ENCODE measurements at regions not wholly inside any gene's neighbourhood (a gene's known extent, or its start where the extent isn't known, plus 50 kb on each side); places are given as distances from the start of the nearest gene placed in this dataset.

DNA sequence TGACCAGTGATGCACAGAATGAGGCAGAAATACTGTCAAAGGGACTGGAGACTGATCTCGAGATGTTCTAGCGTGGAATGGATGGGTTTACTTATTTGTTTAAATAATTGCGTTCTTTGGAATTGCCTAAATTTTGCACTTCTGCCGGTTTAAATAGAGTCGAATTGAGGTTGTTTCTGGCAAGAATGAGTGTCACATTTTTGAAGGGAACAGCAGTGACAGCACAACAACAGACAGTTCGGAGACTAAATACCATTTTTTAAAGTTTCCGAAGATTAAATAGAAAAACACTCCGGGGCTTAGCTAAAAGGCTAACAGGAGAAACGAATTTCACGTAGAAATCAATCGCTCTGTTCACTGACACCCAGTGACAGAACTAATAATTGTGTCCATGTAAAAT lies 969.2 kb upstream of the RBFOX1 start:
- Mint-ChIP-seq H3K9me3 (peaks cover under 1% of the 10 kb centered on the region), H3K36me3 (no peaks in the 10 kb centered on the region), H3K27ac (no peak overlapping the region), H3K4me3 (no peak overlapping the region), H3K27me3 (ENCODE audit: low read depth) (no peaks in the 10 kb centered on the region), H3K4me1 (no peaks in the 10 kb centered on the region)
- TF ChIP-seq, protein P1, sequence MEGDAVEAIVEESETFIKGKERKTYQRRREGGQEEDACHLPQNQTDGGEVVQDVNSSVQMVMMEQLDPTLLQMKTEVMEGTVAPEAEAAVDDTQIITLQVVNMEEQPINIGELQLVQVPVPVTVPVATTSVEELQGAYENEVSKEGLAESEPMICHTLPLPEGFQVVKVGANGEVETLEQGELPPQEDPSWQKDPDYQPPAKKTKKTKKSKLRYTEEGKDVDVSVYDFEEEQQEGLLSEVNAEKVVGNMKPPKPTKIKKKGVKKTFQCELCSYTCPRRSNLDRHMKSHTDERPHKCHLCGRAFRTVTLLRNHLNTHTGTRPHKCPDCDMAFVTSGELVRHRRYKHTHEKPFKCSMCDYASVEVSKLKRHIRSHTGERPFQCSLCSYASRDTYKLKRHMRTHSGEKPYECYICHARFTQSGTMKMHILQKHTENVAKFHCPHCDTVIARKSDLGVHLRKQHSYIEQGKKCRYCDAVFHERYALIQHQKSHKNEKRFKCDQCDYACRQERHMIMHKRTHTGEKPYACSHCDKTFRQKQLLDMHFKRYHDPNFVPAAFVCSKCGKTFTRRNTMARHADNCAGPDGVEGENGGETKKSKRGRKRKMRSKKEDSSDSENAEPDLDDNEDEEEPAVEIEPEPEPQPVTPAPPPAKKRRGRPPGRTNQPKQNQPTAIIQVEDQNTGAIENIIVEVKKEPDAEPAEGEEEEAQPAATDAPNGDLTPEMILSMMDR (IDR thresholded peaks at IDR 0.05; ENCODE audit: unreplicated experiment): no peak
- DNase-seq (ENCODE audit: low spot score in 2 of 2, unreplicated experiment in 2 of 2): no peak

DNA sequence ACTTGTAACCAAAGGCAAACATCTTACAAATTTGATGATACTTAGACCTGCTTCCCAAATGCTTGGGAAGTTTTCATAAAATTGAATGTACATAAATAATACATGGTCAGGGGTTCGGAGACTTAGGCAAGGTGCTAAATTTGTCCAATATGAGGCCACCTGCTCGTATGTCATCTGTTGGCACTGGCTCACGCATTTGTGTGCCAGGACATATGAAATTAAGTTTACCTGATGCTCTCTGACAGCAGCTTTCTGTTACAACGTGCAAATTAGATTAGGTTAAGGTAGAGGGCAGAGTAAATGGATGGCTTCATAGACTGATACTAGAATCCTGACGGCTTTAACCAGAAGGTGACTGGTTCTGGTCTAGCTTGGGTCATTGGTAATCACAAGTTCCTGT lies 970.3 kb upstream of the RBFOX1 start:
- TF ChIP-seq, protein P1 (IDR thresholded peaks at IDR 0.05; ENCODE audit: unreplicated experiment): no peak
- H3K27ac Mint-ChIP-seq: no peak overlapping the region
- H3K9me3 Mint-ChIP-seq: no peaks in the 10 kb centered on the region
- DNase-seq (ENCODE audit: low spot score in 2 of 2, unreplicated experiment in 2 of 2): no peak
- no peaks in the 10 kb centered on the region for H3K4me1 Mint-ChIP-seq
- no peak overlapping the region for H3K4me3 Mint-ChIP-seq
- H3K36me3 Mint-ChIP-seq: no peaks in the 10 kb centered on the region
- no peaks in the 10 kb centered on the region for H3K27me3 Mint-ChIP-seq (ENCODE audit: low read depth)

DNA sequence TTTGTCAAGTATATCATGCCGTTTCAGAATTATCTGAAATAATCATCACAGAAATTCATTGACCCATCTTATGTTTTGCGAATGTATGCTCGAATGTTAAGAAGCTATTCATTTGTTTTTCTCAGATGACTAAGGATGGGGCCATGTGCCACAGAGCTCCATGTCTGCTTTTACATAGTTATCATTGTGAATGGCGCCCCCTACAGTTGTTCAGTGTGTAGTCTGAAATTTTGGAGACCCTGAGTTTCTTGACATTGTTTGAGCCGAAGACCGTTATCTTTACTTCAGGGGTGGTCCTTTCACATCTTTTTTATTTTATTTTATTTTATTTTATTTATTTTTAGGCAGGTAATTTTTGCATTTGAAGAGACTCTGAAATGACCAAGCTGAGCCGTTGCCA lies 972.0 kb upstream of the RBFOX1 start:
- no peak for DNase-seq (ENCODE audit: low spot score in 2 of 2, unreplicated experiment in 2 of 2)
- H3K27me3 Mint-ChIP-seq (ENCODE audit: low read depth): no peaks in the 10 kb centered on the region
- no peaks in the 10 kb centered on the region for H3K9me3 Mint-ChIP-seq
- no peaks in the 10 kb centered on the region for H3K36me3 Mint-ChIP-seq
- TF ChIP-seq, protein P1 (IDR thresholded peaks at IDR 0.05; ENCODE audit: unreplicated experiment): peak; percentile 46
- no peak overlapping the region for H3K4me3 Mint-ChIP-seq
- H3K4me1 Mint-ChIP-seq: no peaks in the 10 kb centered on the region
- no peak overlapping the region for H3K27ac Mint-ChIP-seq

DNA sequence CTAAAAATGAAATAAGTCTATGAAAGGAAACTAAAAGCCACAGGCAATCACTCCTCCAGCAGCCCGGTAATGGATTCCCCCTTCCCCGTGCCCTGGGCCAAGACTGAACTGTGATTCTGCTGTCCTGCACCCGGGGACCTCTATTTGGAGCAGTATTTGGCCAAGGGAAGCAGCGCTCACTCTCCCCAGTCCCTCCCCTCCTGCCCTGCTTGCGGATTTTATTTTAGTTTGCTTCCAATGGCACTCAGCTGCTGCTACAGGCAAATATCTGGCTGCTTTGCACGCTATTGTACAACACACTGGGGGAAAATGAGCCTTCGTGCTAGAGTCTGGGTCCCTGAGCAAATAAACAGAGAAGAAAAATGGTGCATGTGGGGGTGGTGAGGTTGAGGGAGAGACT lies 975.7 kb upstream of the RBFOX1 start:
- no peaks in the 10 kb centered on the region for H3K36me3 Mint-ChIP-seq
- TF ChIP-seq, protein P1 (IDR thresholded peaks at IDR 0.05; ENCODE audit: unreplicated experiment): no peak
- DNase-seq (ENCODE audit: low spot score in 2 of 2, unreplicated experiment in 2 of 2): no peak

DNA sequence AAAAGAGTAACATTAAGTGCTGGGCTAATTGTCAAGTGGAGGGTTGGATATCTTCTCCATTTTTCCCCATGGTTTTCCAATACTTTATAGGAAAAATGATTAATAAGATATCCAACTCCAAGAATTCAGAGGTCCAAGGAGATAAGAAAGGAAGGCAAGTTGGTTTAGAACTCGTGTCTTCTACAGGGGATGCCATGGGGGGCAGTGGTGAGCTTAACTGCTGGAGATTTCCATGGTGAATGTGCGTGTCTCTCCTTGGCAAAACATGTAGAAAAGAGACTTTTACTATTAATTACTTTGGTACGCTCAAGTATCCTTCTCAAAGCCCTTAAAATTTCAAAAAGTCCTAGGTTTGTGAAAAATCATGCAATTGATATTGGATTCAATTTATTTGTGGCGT lies 982.9 kb upstream of the RBFOX1 start:
- peaks cover 14% of the 10 kb centered on the region for H3K9me3 Mint-ChIP-seq
- DNase-seq (ENCODE audit: low spot score in 2 of 2, unreplicated experiment in 2 of 2): no peak
- peaks cover 3% of the 10 kb centered on the region for H3K27me3 Mint-ChIP-seq (ENCODE audit: low read depth)
- TF ChIP-seq, protein P1 (IDR thresholded peaks at IDR 0.05; ENCODE audit: unreplicated experiment): no peak
- no peak overlapping the region for H3K27ac Mint-ChIP-seq
- no peaks in the 10 kb centered on the region for H3K4me1 Mint-ChIP-seq
- no peak overlapping the region for H3K4me3 Mint-ChIP-seq
- no peaks in the 10 kb centered on the region for H3K36me3 Mint-ChIP-seq

More for the DNA sequence above, 975.7 kb upstream of the RBFOX1 start:
- Mint-ChIP-seq H3K9me3 (no peaks in the 10 kb centered on the region), H3K27ac (no peak overlapping the region), H3K4me1 (no peaks in the 10 kb centered on the region), H3K27me3 (ENCODE audit: low read depth) (peaks cover 3% of the 10 kb centered on the region), H3K4me3 (no peak overlapping the region)

DNA sequence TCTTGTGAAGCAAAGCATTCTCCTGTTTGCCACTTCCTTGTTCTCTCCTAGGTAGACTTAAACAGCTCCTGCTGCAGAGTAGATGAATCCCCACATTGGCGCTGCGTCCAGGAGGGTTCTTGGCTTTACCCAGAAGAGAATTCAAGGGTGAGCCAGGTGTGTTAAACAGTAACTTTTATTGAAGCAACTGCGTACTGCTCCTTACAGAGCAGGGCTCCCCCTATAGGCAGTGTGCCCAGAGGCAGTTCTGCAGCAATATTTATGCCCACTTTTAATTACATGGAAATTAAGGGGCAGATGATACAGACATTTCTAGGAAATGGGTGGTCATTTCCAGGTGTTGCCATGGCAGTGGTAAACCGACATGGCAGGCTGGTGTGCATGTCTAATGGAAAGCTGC lies 987.6 kb upstream of the RBFOX1 start:
- Mint-ChIP-seq H3K27me3 (ENCODE audit: low read depth) (no peaks in the 10 kb centered on the region), H3K4me1 (no peaks in the 10 kb centered on the region), H3K4me3 (no peak overlapping the region), H3K36me3 (no peaks in the 10 kb centered on the region), H3K9me3 (peaks cover 28% of the 10 kb centered on the region), H3K27ac (no peak overlapping the region)
- no peak for DNase-seq (ENCODE audit: low spot score in 2 of 2, unreplicated experiment in 2 of 2)
- TF ChIP-seq, protein P1 (IDR thresholded peaks at IDR 0.05; ENCODE audit: unreplicated experiment): no peak
